ENCODE measurements at regions not wholly inside any gene's neighbourhood (a gene's known extent, or its start where the extent isn't known, plus 50 kb on each side); places are given as distances from the start of the nearest gene placed in this dataset.

- no peak overlapping the region for H3K27ac ChIP-seq
- H3K9me3 ChIP-seq: no peaks in the 10 kb centered on the region
- no peaks in the 10 kb centered on the region for H3K36me3 ChIP-seq
- no peak overlapping the region for H3K4me3 ChIP-seq
- no peaks in the 10 kb centered on the region for H3K27me3 ChIP-seq
- 89 to 91% methylated on average over 2 of the region's 2 CpGs for WGBS, 2 donors
- intact Hi-C loops (cut with DNase I): no loop called here
- H3K4me1 ChIP-seq: no peaks in the 10 kb centered on the region
- TF ChIP-seq POLR2AphosphoS5 (IDR thresholded peaks at IDR 0.05) (no peak), POLR2A (IDR thresholded peaks at IDR 0.05) (no peak), EP300 (IDR thresholded peaks at IDR 0.05) (no peak), CTCF (IDR thresholded peaks at IDR 0.05) (no peak)
- DNase-seq: no peak
Observed at GRCh38 chr7:13476881-13477444, 512.5 kb downstream of the ETV1 start.

DNA sequence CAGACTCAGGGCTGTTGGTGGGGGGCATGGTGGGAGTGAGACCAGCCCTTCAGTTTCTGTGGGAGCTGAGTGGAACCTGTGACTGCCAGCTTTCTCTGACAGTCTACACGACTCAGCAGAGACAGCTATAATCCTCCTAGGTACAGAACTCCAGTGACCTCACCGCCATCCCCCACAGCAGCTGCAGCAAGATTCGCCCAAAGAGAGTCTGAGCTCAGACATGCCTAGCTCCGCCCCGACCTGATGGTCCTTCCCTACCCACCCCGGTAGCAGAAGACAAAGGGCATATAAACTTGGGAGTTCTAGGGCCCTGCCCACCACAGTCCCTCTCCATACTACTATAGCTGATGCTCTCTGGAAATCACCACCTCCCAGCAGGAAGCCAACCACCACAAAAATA is 500.1 kb downstream of the ETV1 start:
- no peak for DNase-seq
- Histone ChIP-seq H3K27me3 (no peaks in the 10 kb centered on the region), H3K4me1 (no peaks in the 10 kb centered on the region), H3K4me3 (no peak overlapping the region), H3K9me3 (no peaks in the 10 kb centered on the region), H3K36me3 (no peaks in the 10 kb centered on the region), H3K27ac (no peak overlapping the region)
- 87 to 92% methylated on average over 6 of the region's 6 CpGs for WGBS, 2 donors
- intact Hi-C loops (cut with DNase I): no loop called here
- TF ChIP-seq EP300 (IDR thresholded peaks at IDR 0.05): no peak
- TF ChIP-seq CTCF (IDR thresholded peaks at IDR 0.05): no peak
- no peak for TF ChIP-seq POLR2A (IDR thresholded peaks at IDR 0.05)
- TF ChIP-seq POLR2AphosphoS5 (IDR thresholded peaks at IDR 0.05): no peak

GRCh38 chr7:13496976-13497375 is 492.5 kb downstream of the ETV1 start:
- no peaks in the 10 kb centered on the region for H3K27me3 ChIP-seq
- TF ChIP-seq POLR2A (IDR thresholded peaks at IDR 0.05): no peak
- TF ChIP-seq CTCF (IDR thresholded peaks at IDR 0.05): no peak
- no peak for TF ChIP-seq EP300 (IDR thresholded peaks at IDR 0.05)
- H3K4me3 ChIP-seq: no peak overlapping the region
- H3K27ac ChIP-seq: no peak overlapping the region
- no peaks in the 10 kb centered on the region for H3K36me3 ChIP-seq
- no peaks in the 10 kb centered on the region for H3K4me1 ChIP-seq
- intact Hi-C loops (cut with DNase I): no loop called here
- no peak for DNase-seq
- no peaks in the 10 kb centered on the region for H3K9me3 ChIP-seq

- Histone ChIP-seq H3K27ac (no peak overlapping the region), H3K9me3 (no peaks in the 10 kb centered on the region), H3K4me1 (no peaks in the 10 kb centered on the region), H3K27me3 (no peaks in the 10 kb centered on the region), H3K4me3 (no peak overlapping the region), H3K36me3 (no peaks in the 10 kb centered on the region)
- TF ChIP-seq EP300 (IDR thresholded peaks at IDR 0.05) (no peak), CTCF (IDR thresholded peaks at IDR 0.05) (no peak), POLR2A (IDR thresholded peaks at IDR 0.05) (no peak), POLR2AphosphoS5 (IDR thresholded peaks at IDR 0.05) (no peak)
- intact Hi-C loops (cut with DNase I): no loop called here
- no peak for DNase-seq
- WGBS, 2 donors: 77% methylated on average over 1 of the region's 1 CpG
Observed at GRCh38 chr7:13508586-13508985, 480.9 kb downstream of the ETV1 start.

DNA sequence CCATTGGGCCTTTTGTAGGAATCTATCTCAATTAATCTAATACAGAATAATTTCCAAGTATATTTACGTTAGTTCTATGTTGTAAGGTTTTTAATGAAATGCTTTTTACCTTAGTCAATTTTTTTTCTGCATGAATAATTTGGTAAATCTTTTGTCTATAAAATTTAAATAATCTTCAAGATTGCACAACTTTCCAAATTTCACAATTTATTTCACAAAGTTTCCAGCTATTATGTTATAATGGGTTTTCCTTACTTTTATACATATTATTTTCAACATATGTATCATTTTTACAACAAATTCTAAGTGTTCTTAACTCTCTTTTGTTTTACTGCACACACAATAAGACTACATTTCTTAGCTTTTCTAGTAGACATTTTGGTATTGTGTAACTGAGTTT is 470.7 kb downstream of the ETV1 start:
- no peak for TF ChIP-seq POLR2A (IDR thresholded peaks at IDR 0.05)
- TF ChIP-seq EP300 (IDR thresholded peaks at IDR 0.05): no peak
- TF ChIP-seq CTCF (IDR thresholded peaks at IDR 0.05): no peak
- no peaks in the 10 kb centered on the region for H3K36me3 ChIP-seq
- H3K4me1 ChIP-seq: no peaks in the 10 kb centered on the region
- 94 to 95% methylated on average over 1 of the region's 1 CpG for WGBS, 2 donors
- H3K27ac ChIP-seq: no peak overlapping the region
- no peaks in the 10 kb centered on the region for H3K9me3 ChIP-seq
- no peak for DNase-seq
- no peaks in the 10 kb centered on the region for H3K27me3 ChIP-seq
- H3K4me3 ChIP-seq: no peak overlapping the region
- intact Hi-C loops (cut with DNase I): no loop called here

Data from sigmoid colon (tissue), 6 donors.